Mesothelial cell of epicardium (in vitro differentiated cells): ENCODE measurements at regions not wholly inside any gene's neighbourhood (a gene's known extent, or its start where the extent isn't known, plus 50 kb on each side); places are given as distances from the start of the nearest gene placed in this dataset.

Experiments used
- DNase-seq, 2 experiments: peaks; one replicate each; pipeline ENCODE4 v3.0.0; 2021; ENCODE audit warnings: low spot score in 2 of 2; ENCODE audit not compliant: unreplicated experiment in 2 of 2
- H3K27ac Mint-ChIP-seq: 2 replicates; pipeline ENCODE4 v1.8.0; 2021; ENCODE audit warnings: mixed read lengths
- H3K27me3 Mint-ChIP-seq: 2 replicates; pipeline ENCODE4 v1.8.0; 2021; ENCODE audit warnings: low read depth, mixed read lengths
- H3K36me3 Mint-ChIP-seq: 2 replicates; pipeline ENCODE4 v1.8.0; 2021; ENCODE audit warnings: mixed read lengths
- H3K4me1 Mint-ChIP-seq: 2 replicates; pipeline ENCODE4 v1.8.0; 2021; ENCODE audit warnings: mixed read lengths
- H3K4me3 Mint-ChIP-seq: 2 replicates; pipeline ENCODE4 v1.8.0; 2021; ENCODE audit warnings: mild to moderate bottlenecking, moderate library complexity, mixed read lengths
- H3K9me3 Mint-ChIP-seq: 2 replicates; pipeline ENCODE4 v1.8.0; 2021; ENCODE audit warnings: mixed read lengths
- TF ChIP-seq, protein P1 (sequence below): fragments of 200-600 bp; sonication (generic); IDR thresholded peaks from one replicate; pipeline ENCODE4 v1.5.0; 2021; ENCODE audit warnings: antibody characterized with exemption; ENCODE audit not compliant: unreplicated experiment

DNA sequence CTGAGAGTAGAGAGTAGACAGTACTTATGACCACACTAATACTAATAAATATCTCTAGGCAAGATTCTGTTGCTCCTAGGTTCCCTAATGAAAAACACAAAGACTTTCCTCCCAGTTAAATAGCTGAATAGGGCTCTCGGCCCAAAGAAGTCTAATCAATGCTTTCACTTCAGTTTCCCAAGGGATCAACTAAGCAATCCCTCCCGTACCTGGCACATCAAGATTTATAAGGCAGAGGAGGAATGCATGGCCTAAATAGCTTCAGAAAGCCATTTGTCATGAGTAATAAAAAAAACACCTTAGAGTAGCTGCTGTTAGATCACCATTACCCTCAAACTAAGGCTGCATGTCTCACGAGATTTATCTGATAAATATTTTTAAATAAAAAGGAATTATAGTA lies 56.8 kb upstream of the EXOC1L start:
- H3K27me3 Mint-ChIP-seq, result no peaks in the 10 kb centered on the region
- no peaks in the 10 kb centered on the region for H3K9me3 Mint-ChIP-seq
- no peak for DNase-seq
- TF ChIP-seq, protein P1, sequence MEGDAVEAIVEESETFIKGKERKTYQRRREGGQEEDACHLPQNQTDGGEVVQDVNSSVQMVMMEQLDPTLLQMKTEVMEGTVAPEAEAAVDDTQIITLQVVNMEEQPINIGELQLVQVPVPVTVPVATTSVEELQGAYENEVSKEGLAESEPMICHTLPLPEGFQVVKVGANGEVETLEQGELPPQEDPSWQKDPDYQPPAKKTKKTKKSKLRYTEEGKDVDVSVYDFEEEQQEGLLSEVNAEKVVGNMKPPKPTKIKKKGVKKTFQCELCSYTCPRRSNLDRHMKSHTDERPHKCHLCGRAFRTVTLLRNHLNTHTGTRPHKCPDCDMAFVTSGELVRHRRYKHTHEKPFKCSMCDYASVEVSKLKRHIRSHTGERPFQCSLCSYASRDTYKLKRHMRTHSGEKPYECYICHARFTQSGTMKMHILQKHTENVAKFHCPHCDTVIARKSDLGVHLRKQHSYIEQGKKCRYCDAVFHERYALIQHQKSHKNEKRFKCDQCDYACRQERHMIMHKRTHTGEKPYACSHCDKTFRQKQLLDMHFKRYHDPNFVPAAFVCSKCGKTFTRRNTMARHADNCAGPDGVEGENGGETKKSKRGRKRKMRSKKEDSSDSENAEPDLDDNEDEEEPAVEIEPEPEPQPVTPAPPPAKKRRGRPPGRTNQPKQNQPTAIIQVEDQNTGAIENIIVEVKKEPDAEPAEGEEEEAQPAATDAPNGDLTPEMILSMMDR, result no peak
- peaks cover 10% of the 10 kb centered on the region for H3K4me1 Mint-ChIP-seq
- no peaks in the 10 kb centered on the region for H3K36me3 Mint-ChIP-seq
- H3K27ac Mint-ChIP-seq, result peak overlapping the region; percentile 56
- H3K4me3 Mint-ChIP-seq, result no peak overlapping the region

DNA sequence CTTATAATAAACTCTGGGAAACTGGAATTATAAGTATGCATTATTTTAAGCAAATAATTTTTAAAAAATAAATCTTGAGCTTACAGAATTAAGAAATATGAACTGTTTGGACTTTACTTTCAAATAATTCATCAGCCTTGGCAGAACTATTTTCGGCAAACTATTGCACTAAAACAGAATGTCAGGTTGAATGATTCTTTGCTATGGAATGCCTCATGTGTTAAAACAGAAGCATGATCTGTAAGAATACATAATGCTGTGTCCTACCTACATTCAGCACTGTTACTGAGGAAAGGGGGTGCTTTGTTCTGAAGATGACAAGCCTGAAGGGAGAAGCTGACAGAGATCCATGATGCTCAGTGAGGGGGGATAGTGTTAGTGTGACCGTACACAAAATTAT lies 55.6 kb upstream of the EXOC1L start:
- no peak for DNase-seq
- no peaks in the 10 kb centered on the region for H3K27me3 Mint-ChIP-seq
- H3K27ac Mint-ChIP-seq, result peak overlapping the region; percentile 72
- no peaks in the 10 kb centered on the region for H3K9me3 Mint-ChIP-seq
- peaks cover 10% of the 10 kb centered on the region for H3K4me1 Mint-ChIP-seq
- no peaks in the 10 kb centered on the region for H3K36me3 Mint-ChIP-seq
- H3K4me3 Mint-ChIP-seq, result no peak overlapping the region
- TF ChIP-seq, protein P1, result no peak

DNA sequence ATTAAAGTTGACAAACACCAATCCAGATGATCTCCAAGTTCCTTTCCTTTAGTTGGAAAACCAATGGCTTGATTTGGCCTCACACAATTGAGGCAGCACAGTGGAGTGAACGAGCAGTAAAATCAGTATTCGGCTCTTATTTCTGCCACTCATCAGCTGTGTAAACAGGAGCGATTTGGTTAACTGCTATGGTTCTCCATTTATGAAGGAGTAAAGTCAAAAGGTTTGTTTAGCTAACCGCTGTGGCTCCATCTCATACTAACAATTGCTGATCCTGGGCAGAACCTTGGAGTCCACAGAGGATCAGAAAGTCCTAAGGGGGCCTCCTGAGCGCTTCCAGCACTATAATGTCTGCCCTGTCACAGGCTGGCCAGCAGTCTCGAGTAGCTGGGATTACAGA lies 54.5 kb upstream of the EXOC1L start:
- H3K4me3 Mint-ChIP-seq, result no peak overlapping the region
- no peaks in the 10 kb centered on the region for H3K9me3 Mint-ChIP-seq
- DNase-seq, result no peak
- TF ChIP-seq, protein P1, result no peak
- H3K36me3 Mint-ChIP-seq, result no peaks in the 10 kb centered on the region
- no peak overlapping the region for H3K27ac Mint-ChIP-seq
- no peaks in the 10 kb centered on the region for H3K27me3 Mint-ChIP-seq
- peaks cover 10% of the 10 kb centered on the region for H3K4me1 Mint-ChIP-seq

DNA sequence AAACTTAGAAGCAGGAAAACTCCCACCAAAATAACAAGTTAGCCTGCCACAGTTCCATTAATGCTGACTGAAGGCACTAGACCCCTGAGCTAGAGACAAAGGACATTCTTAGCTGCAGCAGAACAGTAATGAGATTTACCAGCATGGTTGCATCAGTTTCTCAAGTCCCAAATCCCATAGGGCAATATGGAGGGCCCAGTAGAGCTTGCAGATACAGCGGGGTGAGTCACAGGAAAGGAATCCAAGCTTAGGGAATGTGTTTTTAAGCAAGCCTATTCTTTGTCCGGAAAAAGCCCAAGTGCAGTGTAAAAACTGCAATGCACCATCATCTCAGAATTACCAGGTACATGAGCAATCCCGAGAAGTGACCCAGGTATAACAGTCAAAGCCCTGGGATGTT lies 51.3 kb upstream of the EXOC1L start:
- no peaks in the 10 kb centered on the region for H3K9me3 Mint-ChIP-seq
- DNase-seq, result no peak
- no peak overlapping the region for H3K27ac Mint-ChIP-seq
- H3K36me3 Mint-ChIP-seq, result no peaks in the 10 kb centered on the region
- TF ChIP-seq, protein P1, result no peak
- no peak overlapping the region for H3K4me3 Mint-ChIP-seq
- no peaks in the 10 kb centered on the region for H3K27me3 Mint-ChIP-seq
- peaks cover 4% of the 10 kb centered on the region for H3K4me1 Mint-ChIP-seq
